HepG2 (cell line): ENCODE measurements at regions not wholly inside any gene's neighbourhood (a gene's known extent, or its start where the extent isn't known, plus 50 kb on each side); places are given as distances from the start of the nearest gene placed in this dataset.
"Not testable (repeated sequence)": the region's sequence is repeated elsewhere in the genome, so short reads cannot be mapped to it uniquely, and the experiment has no call there.

Source experiments
- ATAC-seq: fragments of 200-7000 bp; cut with Tn5 transposase; 3 replicates; pipeline ENCODE4 v1.9.1; 2020; ENCODE audit warnings: mild to moderate bottlenecking, moderate library complexity
- BruUV-seq: library from RNA; stranded (reverse); fragments of 400-500 nt; replicated peaks from 2 replicates; lab custom pipeline; 2021; lab: Mats Ljungman, UMichigan
- CTCF ChIA-PET: fragments of 300-600 bp; formaldehyde crosslinking; extraction: SDS; loops from one replicate; lab custom pipeline; 2021; ENCODE audit warnings: low total read pairs, inconsistent platforms, low intra/inter-chr PET ratio; lab: Yijun Ruan, JAX
- POLR2A ChIA-PET: fragments of 350-600 bp; sonication (Branson Sonifier 250); formaldehyde crosslinking; loops from one replicate; lab custom pipeline; 2020; ENCODE audit warnings: antibody characterized with exemption, inconsistent platforms; lab: Yijun Ruan, JAX
- DNase-seq: peaks from one replicate; pipeline ENCODE4 v3.0.0-alpha.2; 2015; ENCODE audit warnings: low spot score
- FAIRE-seq: peaks from 3 replicates; lab custom pipeline; 2011; peaks lifted over from hg19 to GRCh38; lab: Jason Lieb, UNC
- H2AFZ ChIP-seq: one replicate; pipeline ENCODE4 v1.6.1; 2011; ENCODE audit warnings: low read length, inconsistent platforms
- H3K27ac ChIP-seq: fragments of 300-600 bp; 3 replicates; pipeline ENCODE4 v1.8.0; 2011; ENCODE audit warnings: mixed run types, mild to moderate bottlenecking, mixed read lengths, low read length, inconsistent platforms; ENCODE audit not compliant: insufficient read depth; ENCODE audit errors: extremely low read length
- H3K27me3 ChIP-seq, 2 experiments: fragments of 200-600 bp in 1 of 2; 2 replicates in 1 of 2; 3 replicates in 1 of 2; pipeline versions ENCODE4 v1.6.0 to v1.8.0; 2011; ENCODE audit warnings: low read length in 2 of 2, mild to moderate bottlenecking in 2 of 2, moderate library complexity in 2 of 2, inconsistent platforms in 1 of 2; ENCODE audit not compliant: insufficient read depth in 2 of 2, control insufficient read depth in 1 of 2
- H3K36me3 ChIP-seq, 2 experiments: fragments of 200-600 bp in 1 of 2; replicated peaks in 1 of 2; 2 replicates in 1 of 2; 3 replicates in 1 of 2; pipeline versions ENCODE4 v1.5.1 to v1.8.0; 2011; ENCODE audit warnings: low read length in 2 of 2, inconsistent platforms in 1 of 2; ENCODE audit not compliant: insufficient read depth in 2 of 2, control insufficient read depth in 1 of 2
- H3K4me1 ChIP-seq: 2 replicates; pipeline ENCODE4 v1.5.1; 2012; ENCODE audit warnings: low read length, inconsistent platforms; ENCODE audit not compliant: insufficient read depth
- H3K4me2 ChIP-seq: 2 replicates; pipeline ENCODE4 v1.6.0; 2011; ENCODE audit warnings: low read depth, low read length, inconsistent platforms
- H3K4me3 ChIP-seq, 3 experiments: fragments of 200-600 bp in 1 of 3; sonication (generic), shearing (Covaris generic) in 1 of 3; replicated peaks in 1 of 3; 2 replicates each; pipeline ENCODE4 v1.5.1; 2011 to 2016; ENCODE audit warnings: low read length in 3 of 3, inconsistent platforms in 2 of 3, low read depth in 2 of 3, mild to moderate bottlenecking in 2 of 3, control low read depth in 1 of 3, mixed read lengths in 1 of 3; ENCODE audit not compliant: insufficient read depth in 1 of 3
- H3K79me2 ChIP-seq: one replicate; pipeline ENCODE4 v1.6.1; 2011; ENCODE audit warnings: low read length, inconsistent platforms; ENCODE audit not compliant: insufficient read depth
- H3K9ac ChIP-seq: 2 replicates; pipeline ENCODE4 v1.6.0; 2011; ENCODE audit warnings: mild to moderate bottlenecking, low read depth, low read length, inconsistent platforms; ENCODE audit not compliant: insufficient read depth
- H3K9me3 ChIP-seq: 2 replicates; pipeline ENCODE4 v1.5.1; 2012; ENCODE audit warnings: mild to moderate bottlenecking, low read length
- H4K20me1 ChIP-seq: 2 replicates; pipeline ENCODE4 v1.6.0; 2011; ENCODE audit warnings: inconsistent platforms, mild to moderate bottlenecking, low read length, moderate library complexity; ENCODE audit not compliant: insufficient read depth
- DMTF1 ChIP-seq: sonication (generic); formaldehyde crosslinking; IDR thresholded peaks from 2 replicates; pipeline ENCODE4 v1.4.0; 2020; ENCODE audit warnings: mild to moderate bottlenecking, missing genetic modification reagents
- KDM5B ChIP-seq: sonication (generic); formaldehyde crosslinking; IDR thresholded peaks from 2 replicates; pipeline ENCODE4 v1.4.0; 2020; ENCODE audit warnings: missing genetic modification reagents, mild to moderate bottlenecking, borderline replicate concordance
- PHF8 ChIP-seq: sonication (generic); formaldehyde crosslinking; IDR thresholded peaks from 2 replicates; pipeline ENCODE4 v1.5.0; 2020; ENCODE audit warnings: missing genetic modification reagents
- ZBTB39 ChIP-seq: sonication (generic); formaldehyde crosslinking; IDR thresholded peaks from 2 replicates; pipeline ENCODE4 v1.5.0; 2020; ENCODE audit warnings: missing genetic modification reagents
- ZNF33B ChIP-seq: sonication (generic); formaldehyde crosslinking; IDR thresholded peaks from 2 replicates; pipeline ENCODE4 v1.5.1; 2020; ENCODE audit warnings: mild to moderate bottlenecking, missing genetic modification reagents
- ZNF761 ChIP-seq: sonication (generic); formaldehyde crosslinking; conservative IDR thresholded peaks from 2 replicates; pipeline ENCODE4 v1.4.0; 2020; ENCODE audit warnings: mild to moderate bottlenecking, missing genetic modification reagents
- WGBS: methylation state at CpG from one replicate; pipeline ENCODE4 v1.1.6; 2017; ENCODE audit warnings: low lambda C conversion rate; 5-methylcytosine and 5-hydroxymethylcytosine counted together
- in situ Hi-C: cut with HindIII; loops from 2 replicates; pipeline ENCODE4 v1.10.0; 2017; ENCODE audit warnings: low pct_unique_long_range_greater_than_20kb; ENCODE audit not compliant: extremely low pct_ligation_motif_present
- intact Hi-C: fragments of 100-400 bp; cut with micrococcal nuclease; formaldehyde crosslinking; loops from one replicate; pipeline ENCODE4 v1.10.0; 2022; ENCODE audit not compliant: unreplicated experiment
- TF ChIP-seq, protein P1 (sequence below): sonication (generic); formaldehyde crosslinking; IDR thresholded peaks from 2 replicates; pipeline ENCODE4 v1.8.0; 2023; ENCODE audit warnings: mild to moderate bottlenecking, missing genetic modification reagents

GRCh38 chr3:39644176-39644575 is 165.2 kb upstream of the MYRIP start (continued):
- TF ChIP-seq DMTF1 (no peak), ZBTB39 (CRISPR knock-in tag) (no peak), KDM5B (CRISPR knock-in tag) (no peak), ZNF33B (CRISPR knock-in tag) (no peak), ZNF761 (CRISPR knock-in tag) (no peak), PHF8 (CRISPR knock-in tag) (no peak)
- TF ChIP-seq, protein P1, sequence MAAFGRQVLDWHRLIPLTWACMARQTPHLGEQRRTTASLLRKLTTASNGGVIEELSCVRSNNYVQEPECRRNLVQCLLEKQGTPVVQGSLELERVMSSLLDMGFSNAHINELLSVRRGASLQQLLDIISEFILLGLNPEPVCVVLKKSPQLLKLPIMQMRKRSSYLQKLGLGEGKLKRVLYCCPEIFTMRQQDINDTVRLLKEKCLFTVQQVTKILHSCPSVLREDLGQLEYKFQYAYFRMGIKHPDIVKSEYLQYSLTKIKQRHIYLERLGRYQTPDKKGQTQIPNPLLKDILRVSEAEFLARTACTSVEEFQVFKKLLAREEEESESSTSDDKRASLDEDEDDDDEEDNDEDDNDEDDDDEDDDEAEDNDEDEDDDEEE: no peak

DNA sequence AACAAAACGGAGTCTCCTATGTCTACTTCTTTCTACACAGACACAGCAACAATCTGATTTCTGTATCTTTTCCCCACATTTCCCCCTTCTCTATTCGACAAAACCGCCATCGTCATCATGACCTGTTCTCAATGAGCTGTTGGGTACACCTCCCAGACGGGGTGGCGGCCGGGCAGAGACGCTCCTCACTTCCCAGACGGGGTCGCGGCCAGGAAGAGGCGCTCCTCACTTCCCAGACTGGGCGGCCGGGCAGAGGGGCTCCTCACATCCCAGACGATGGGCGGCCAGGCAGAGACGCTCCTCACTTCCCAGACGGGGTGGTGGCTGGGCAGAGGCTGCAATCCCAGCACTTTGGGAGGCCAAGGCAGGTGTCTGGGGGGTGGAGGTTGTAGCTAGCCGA is 158.2 kb upstream of the MYRIP start:
- in situ Hi-C loops, H3K79me2 ChIP-seq, DNase-seq, H3K9ac ChIP-seq, H3K9me3 ChIP-seq, H3K27me3 ChIP-seq, H3K36me3 ChIP-seq, FAIRE-seq, H3K27ac ChIP-seq, intact Hi-C loops, H4K20me1 ChIP-seq, POLR2A ChIA-PET, CTCF ChIA-PET, H3K4me1 ChIP-seq, ATAC-seq, H3K4me2 ChIP-seq, H2AFZ ChIP-seq, BruUV-seq, H3K4me3 ChIP-seq: not testable (repeated sequence)
- WGBS: 72% methylated on average over 14 of the region's 19 CpGs
